Endothelial cell of umbilical vein (primary cell): ENCODE measurements at regions not wholly inside any gene's neighbourhood (a gene's known extent, or its start where the extent isn't known, plus 50 kb on each side); places are given as distances from the start of the nearest gene placed in this dataset.

ENCODE experiments used
- BruUV-seq: library from RNA; stranded (reverse); fragments of 400-500 nt; replicated peaks from 2 replicates; lab custom pipeline; 2021; lab: Mats Ljungman, UMichigan
- CTCF ChIA-PET: fragments of 300-600, 350-600 bp; sonication (Branson Sonifier 250); formaldehyde crosslinking; loops from one replicate; lab custom pipeline; 2021; ENCODE audit warnings: antibody characterized with exemption, inconsistent platforms; lab: Charles Lee
- POLR2A ChIA-PET: fragments of 300-600, 350-600 bp; sonication (Branson Sonifier 250); formaldehyde crosslinking; loops from one replicate; lab custom pipeline; 2021; ENCODE audit warnings: antibody characterized with exemption, inconsistent platforms; lab: Charles Lee
- DNase-seq: peaks from one replicate; pipeline ENCODE4 v3.0.0-alpha.2; 2011; ENCODE audit warnings: low read depth, low spot score
- FAIRE-seq: peaks from 2 replicates; lab custom pipeline; 2011; peaks lifted over from hg19 to GRCh38; lab: Jason Lieb, UNC
- H2AFZ ChIP-seq: 2 replicates; pipeline ENCODE4 v1.6.0; 2012; ENCODE audit warnings: low read depth, low read length, control low read depth, inconsistent platforms
- H3K27ac ChIP-seq: 2 replicates; pipeline ENCODE4 v1.5.1; 2011; ENCODE audit warnings: low read depth, mild to moderate bottlenecking, control low read depth, low read length, moderate library complexity; ENCODE audit not compliant: insufficient read depth
- H3K27me3 ChIP-seq, 2 experiments: 2 replicates each; pipeline versions ENCODE4 v1.6.0 to v1.6.1; 2011; ENCODE audit warnings: low read length in 2 of 2, mixed read lengths in 1 of 2; ENCODE audit not compliant: control insufficient read depth in 2 of 2, insufficient read depth in 2 of 2
- H3K36me3 ChIP-seq, 2 experiments: 2 replicates in 1 of 2; 3 replicates in 1 of 2; pipeline ENCODE4 v1.5.1; 2011; ENCODE audit warnings: low read length in 2 of 2, mild to moderate bottlenecking in 1 of 2, moderate library complexity in 1 of 2; ENCODE audit not compliant: control insufficient read depth in 2 of 2, insufficient read depth in 2 of 2; ENCODE audit errors: extremely low read depth in 1 of 2
- H3K4me1 ChIP-seq: 3 replicates; pipeline ENCODE4 v1.5.1; 2011; ENCODE audit warnings: mild to moderate bottlenecking, low read length; ENCODE audit not compliant: control insufficient read depth, insufficient read depth; ENCODE audit errors: extremely low read depth
- H3K4me2 ChIP-seq: 2 replicates; pipeline ENCODE4 v1.6.1; 2011; ENCODE audit warnings: low read length, control low read depth, mixed read lengths; ENCODE audit not compliant: insufficient read depth
- H3K4me3 ChIP-seq, 3 experiments: fragments of 200-600 bp in 1 of 3; sonication (generic), shearing (Covaris generic) in 1 of 3; replicated peaks in 1 of 3; 2 replicates each; pipeline ENCODE4 v1.5.1; 2011 to 2016; ENCODE audit warnings: control low read depth in 3 of 3, low read length in 3 of 3, mild to moderate bottlenecking in 2 of 3, inconsistent platforms in 1 of 3, low read depth in 1 of 3, moderate library complexity in 1 of 3; ENCODE audit not compliant: insufficient read depth in 1 of 3
- H3K79me2 ChIP-seq: 2 replicates; pipeline ENCODE4 v1.6.0; 2012; ENCODE audit warnings: low read length, inconsistent platforms; ENCODE audit not compliant: control insufficient read depth, insufficient read depth
- H3K9ac ChIP-seq: replicated peaks from 2 replicates; pipeline ENCODE3; 2011; ENCODE audit warnings: low read length, control low read depth; ENCODE audit not compliant: insufficient read depth; ENCODE audit errors: extremely low read depth
- H3K9me1 ChIP-seq: replicated peaks from 3 replicates; pipeline ENCODE4 v1.6.0; 2011; ENCODE audit warnings: mild to moderate bottlenecking, low read length; ENCODE audit not compliant: control insufficient read depth, insufficient read depth; ENCODE audit errors: extremely low read depth
- H3K9me3 ChIP-seq: replicated peaks from 2 replicates; pipeline ENCODE4 v1.5.1; 2012; ENCODE audit warnings: low read length, inconsistent platforms; ENCODE audit not compliant: control insufficient read depth, insufficient read depth
- H4K20me1 ChIP-seq: replicated peaks from 2 replicates; pipeline ENCODE3; 2011; ENCODE audit warnings: mild to moderate bottlenecking, low read length; ENCODE audit not compliant: control insufficient read depth, insufficient read depth; ENCODE audit errors: extremely low read depth
- EZH2 ChIP-seq: IDR thresholded peaks from 2 replicates; pipeline ENCODE4 v1.6.1; 2012; ENCODE audit warnings: borderline replicate concordance, low read depth, mild to moderate bottlenecking, moderate library complexity, low read length, inconsistent platforms; ENCODE audit not compliant: severe bottlenecking
- FOS ChIP-seq: IDR thresholded peaks from 2 replicates; pipeline ENCODE4 v1.6.1; 2011; ENCODE audit warnings: mild to moderate bottlenecking, low read length, moderate library complexity, borderline replicate concordance; ENCODE audit not compliant: insufficient read depth
- GATA2 ChIP-seq: IDR thresholded peaks from 2 replicates; pipeline ENCODE4 v1.7.0; 2011; ENCODE audit warnings: low read depth, mild to moderate bottlenecking, moderate library complexity, mixed read lengths, low read length; ENCODE audit not compliant: insufficient read length, insufficient read depth
- JUN ChIP-seq: IDR thresholded peaks from 2 replicates; pipeline ENCODE4 v1.6.1; 2011; ENCODE audit warnings: borderline replicate concordance, low read depth; ENCODE audit not compliant: insufficient read length, insufficient read depth
- MYC ChIP-seq: IDR thresholded peaks from one replicate; pipeline ENCODE4 v1.6.1; 2011; ENCODE audit warnings: mild to moderate bottlenecking, low read depth, low read length
- POLR2A ChIP-seq: IDR thresholded peaks from 2 replicates; pipeline ENCODE4 v1.6.1; 2012; ENCODE audit warnings: low read depth, mild to moderate bottlenecking, control low read depth, low read length
- dilution Hi-C: fragments of 300-500 bp; cut with MboI; formaldehyde crosslinking; loops from one replicate; pipeline ENCODE4 v1.15.0; 2019; ENCODE audit warnings: low sequenced_read_pairs; ENCODE audit not compliant: extremely low pct_ligation_motif_present
- intact Hi-C: fragments of 100-400 bp; cut with micrococcal nuclease; formaldehyde crosslinking; loops from one replicate; pipeline ENCODE4 v1.10.0; 2022
- TF ChIP-seq, protein P1 (sequence below): IDR thresholded peaks from 2 replicates; pipeline ENCODE4 v1.6.1; 2011; ENCODE audit not compliant: insufficient read depth, insufficient read length
- TF ChIP-seq, protein P2 (sequence below), 2 donors: IDR thresholded peaks; 1 replicate in 1 of 2; 2 replicates in 1 of 2; pipeline ENCODE4 v1.5.1; 2011; ENCODE audit warnings: low read length in 2 of 2, mild to moderate bottlenecking in 2 of 2, moderate library complexity in 2 of 2, control low read depth in 1 of 2, inconsistent platforms in 1 of 2, low read depth in 1 of 2; ENCODE audit not compliant: insufficient read depth in 1 of 2; ENCODE audit errors: extremely low read depth in 1 of 2

DNA sequence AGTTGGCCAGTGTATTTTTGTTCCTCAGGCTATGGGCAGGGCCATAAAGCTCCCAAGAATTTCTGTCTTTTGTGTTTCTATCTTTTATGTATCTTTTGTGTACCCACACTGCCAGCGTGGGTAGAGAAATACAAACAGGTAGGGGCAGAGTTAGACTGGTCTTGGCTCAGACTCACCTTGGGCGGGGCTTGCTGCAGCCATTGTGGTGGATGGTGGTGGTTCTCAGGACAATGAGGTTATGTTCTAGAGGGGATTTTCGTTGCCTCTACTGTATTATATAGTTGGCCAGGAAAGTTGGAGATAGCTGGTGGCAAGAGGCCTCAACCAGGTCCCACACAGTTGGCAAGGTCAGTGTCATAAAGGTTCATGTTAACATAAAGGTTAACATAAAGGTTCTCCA, 977.5 kb upstream of the LRFN5 start:
- Histone ChIP-seq H2AFZ (no peak overlapping the region), H3K4me2 (no peak overlapping the region), H3K36me3 (no peaks in the 10 kb centered on the region), H3K79me2 (no peaks in the 10 kb centered on the region), H3K4me1 (no peaks in the 10 kb centered on the region), H3K27ac (no peak overlapping the region), H3K9ac (no peak overlapping the region), H4K20me1 (no peaks in the 10 kb centered on the region), H3K9me1 (no peaks in the 10 kb centered on the region), H3K9me3 (peaks cover 2% of the 10 kb centered on the region), H3K27me3 (no peaks in the 10 kb centered on the region), H3K4me3 (no peak overlapping the region)
- FAIRE-seq (no peak), DNase-seq (no peak)
- intact Hi-C loops, result no loop called here
- TF ChIP-seq, protein P1, sequence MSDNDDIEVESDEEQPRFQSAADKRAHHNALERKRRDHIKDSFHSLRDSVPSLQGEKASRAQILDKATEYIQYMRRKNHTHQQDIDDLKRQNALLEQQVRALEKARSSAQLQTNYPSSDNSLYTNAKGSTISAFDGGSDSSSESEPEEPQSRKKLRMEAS, result no peak
- TF ChIP-seq GATA2 (no peak), JUN (no peak), MYC (no peak), EZH2 (no peak)
- TF ChIP-seq, protein P2, sequence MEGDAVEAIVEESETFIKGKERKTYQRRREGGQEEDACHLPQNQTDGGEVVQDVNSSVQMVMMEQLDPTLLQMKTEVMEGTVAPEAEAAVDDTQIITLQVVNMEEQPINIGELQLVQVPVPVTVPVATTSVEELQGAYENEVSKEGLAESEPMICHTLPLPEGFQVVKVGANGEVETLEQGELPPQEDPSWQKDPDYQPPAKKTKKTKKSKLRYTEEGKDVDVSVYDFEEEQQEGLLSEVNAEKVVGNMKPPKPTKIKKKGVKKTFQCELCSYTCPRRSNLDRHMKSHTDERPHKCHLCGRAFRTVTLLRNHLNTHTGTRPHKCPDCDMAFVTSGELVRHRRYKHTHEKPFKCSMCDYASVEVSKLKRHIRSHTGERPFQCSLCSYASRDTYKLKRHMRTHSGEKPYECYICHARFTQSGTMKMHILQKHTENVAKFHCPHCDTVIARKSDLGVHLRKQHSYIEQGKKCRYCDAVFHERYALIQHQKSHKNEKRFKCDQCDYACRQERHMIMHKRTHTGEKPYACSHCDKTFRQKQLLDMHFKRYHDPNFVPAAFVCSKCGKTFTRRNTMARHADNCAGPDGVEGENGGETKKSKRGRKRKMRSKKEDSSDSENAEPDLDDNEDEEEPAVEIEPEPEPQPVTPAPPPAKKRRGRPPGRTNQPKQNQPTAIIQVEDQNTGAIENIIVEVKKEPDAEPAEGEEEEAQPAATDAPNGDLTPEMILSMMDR (IDR thresholded peaks at IDR 0.05; ENCODE audit: extremely low read depth in 1 of 2, insufficient read depth in 1 of 2, low read depth in 1 of 2, low read length in 2 of 2), result no peak
- ChIA-PET CTCF (no interaction called here), POLR2A (no interaction called here)
- dilution Hi-C loops, result no loop called here
- BruUV-seq, result no TSS peak

DNA sequence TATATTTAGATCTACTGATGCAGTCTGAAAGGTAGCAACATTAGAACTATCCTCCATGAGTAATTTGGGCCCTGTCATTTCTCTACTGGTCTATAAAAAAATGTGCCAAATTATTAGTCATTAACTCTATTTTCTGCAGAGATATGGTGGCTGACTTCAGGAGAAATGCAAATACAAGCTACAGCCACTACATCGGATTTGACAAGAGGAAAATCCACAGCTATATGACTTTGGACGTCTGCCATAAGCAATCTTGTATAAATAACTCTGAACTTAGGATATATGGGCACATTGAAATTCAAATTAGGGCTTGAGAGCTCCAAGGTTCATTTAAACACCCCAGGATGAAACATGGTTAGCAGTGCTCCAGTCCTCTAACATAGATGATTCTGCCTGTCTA, 983.0 kb upstream of the LRFN5 start:
- H3K4me2 ChIP-seq, result no peak overlapping the region
- intact Hi-C loops (no loop called here), dilution Hi-C loops (no loop called here)
- H3K9me3 ChIP-seq, result peaks cover 3% of the 10 kb centered on the region
- no peaks in the 10 kb centered on the region for H4K20me1 ChIP-seq
- ChIA-PET CTCF (no interaction called here), POLR2A (no interaction called here)
- H3K4me1 ChIP-seq, result no peaks in the 10 kb centered on the region
- no peaks in the 10 kb centered on the region for H3K9me1 ChIP-seq
- H3K36me3 ChIP-seq, result no peaks in the 10 kb centered on the region
- TF ChIP-seq GATA2 (no peak), POLR2A (no peak), EZH2 (no peak), MYC (no peak), FOS (no peak)
- no peaks in the 10 kb centered on the region for H3K27me3 ChIP-seq
- H2AFZ ChIP-seq, result no peak overlapping the region
- no peak overlapping the region for H3K4me3 ChIP-seq
- no peak overlapping the region for H3K27ac ChIP-seq
- FAIRE-seq (no peak), DNase-seq (no peak)
- BruUV-seq, result no TSS peak
- no peaks in the 10 kb centered on the region for H3K79me2 ChIP-seq
- H3K9ac ChIP-seq, result no peak overlapping the region
